HEK293T (cell line): ENCODE measurements at regions not wholly inside any gene's neighbourhood (a gene's known extent, or its start where the extent isn't known, plus 50 kb on each side); places are given as distances from the start of the nearest gene placed in this dataset.

ENCODE experiments used
- BHLHE40 ChIP-seq: fragments of 450-650 bp; IDR thresholded peaks from 2 replicates; pipeline ENCODE4 v1.6.1; 2016; ENCODE audit warnings: mild to moderate bottlenecking, moderate library complexity, borderline replicate concordance
- CTBP1 ChIP-seq: fragments of 450-650 bp; IDR thresholded peaks from 2 replicates; pipeline ENCODE4 v1.6.1; 2016; ENCODE audit warnings: borderline replicate concordance
- FOXK2 ChIP-seq: fragments of 450-650 bp; IDR thresholded peaks from 2 replicates; pipeline ENCODE4 v1.6.1; 2016; ENCODE audit warnings: mild to moderate bottlenecking
- LEF1 ChIP-seq: fragments of 450-650 bp; IDR thresholded peaks from 2 replicates; pipeline ENCODE4 v1.6.1; 2017; ENCODE audit warnings: mild to moderate bottlenecking, borderline replicate concordance
- NFRKB ChIP-seq: fragments of 450-650 bp; IDR thresholded peaks from 2 replicates; pipeline ENCODE4 v1.6.1; 2016; ENCODE audit warnings: mild to moderate bottlenecking, moderate library complexity
- SP1 ChIP-seq: fragments of 450-650 bp; IDR thresholded peaks from 2 replicates; pipeline ENCODE4 v1.6.1; 2017
- TARDBP ChIP-seq: fragments of 450-650 bp; IDR thresholded peaks from 2 replicates; pipeline ENCODE4 v1.6.1; 2016

GRCh38 chr16:49055824-49056545 lies 225.7 kb downstream of the CBLN1 start:
- no peak for TF ChIP-seq TARDBP
- no peak for TF ChIP-seq BHLHE40
- TF ChIP-seq NFRKB: no peak
- TF ChIP-seq CTBP1: no peak
- TF ChIP-seq SP1: no peak
- no peak for TF ChIP-seq LEF1
- TF ChIP-seq FOXK2: no peak
